Posterior cingulate gyrus (tissue), 11 donors: ENCODE measurements at regions not wholly inside any gene's neighbourhood (a gene's known extent, or its start where the extent isn't known, plus 50 kb on each side); places are given as distances from the start of the nearest gene placed in this dataset.
"Not testable (repeated sequence)": the region's sequence is repeated elsewhere in the genome, so short reads cannot be mapped to it uniquely, and the experiment has no call there.

Source experiments
- DNase-seq, 10 donors: peaks; one replicate each; pipeline versions ENCODE4 v3.0.0 to v3.0.0-alpha.2; 2020 to 2021; ENCODE audit warnings: mixed read lengths in 3 of 10
- intact Hi-C: fragments of 100-400 bp; cut with DNase I; formaldehyde crosslinking; loops from one replicate; pipeline ENCODE4 v1.15.1; 2023

DNA sequence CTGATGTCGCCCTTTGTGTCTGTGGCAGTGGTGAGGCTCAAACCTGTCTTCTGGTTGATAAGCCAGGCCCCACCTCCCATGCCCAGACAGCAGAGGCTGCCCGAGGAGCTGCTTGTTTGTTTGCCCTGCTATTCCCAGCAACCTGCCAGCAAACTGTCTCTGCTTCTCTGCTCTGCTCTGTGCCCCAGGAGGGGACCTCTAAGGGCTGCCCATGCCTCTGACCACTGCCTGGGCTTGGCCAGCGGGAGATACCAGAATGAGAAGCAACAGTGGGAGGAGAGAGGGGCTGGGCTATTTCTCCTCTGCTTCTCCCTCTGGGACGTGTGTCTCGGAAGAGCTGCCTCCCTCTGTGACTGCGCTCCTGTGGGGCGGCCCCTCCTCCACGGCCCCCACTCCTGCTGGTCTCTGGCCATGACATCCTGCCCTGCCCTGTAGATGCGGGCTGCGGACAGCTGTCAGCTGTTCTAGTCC, 213.1 kb downstream of the RPLP1 start:
- intact Hi-C loops = no loop called here
- no peak for DNase-seq

DNA sequence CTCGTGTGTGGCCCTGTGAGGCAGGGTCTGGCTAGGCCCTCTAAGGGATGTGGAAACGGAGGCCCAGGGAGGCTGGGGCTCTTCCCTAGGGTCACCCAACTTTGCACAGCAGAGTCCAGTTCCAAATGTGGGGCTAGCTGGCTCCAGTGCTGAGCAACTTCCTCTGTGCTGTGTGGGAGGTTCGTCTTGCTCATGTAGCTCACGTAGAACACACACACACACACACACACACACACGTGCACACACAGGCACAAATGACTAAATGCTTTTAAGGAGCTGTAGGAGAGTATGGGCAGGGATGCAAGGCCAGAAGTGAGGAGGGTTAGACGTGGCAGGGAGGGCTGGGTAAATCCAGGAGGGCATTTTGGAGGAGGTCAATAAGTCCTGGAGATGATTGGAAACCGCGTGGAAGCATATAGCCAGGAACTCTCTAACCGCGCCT, 213.8 kb downstream of the RPLP1 start:
- intact Hi-C loops = no loop called here
- peak in 1 of 10 donors; percentile 45 for DNase-seq

DNA sequence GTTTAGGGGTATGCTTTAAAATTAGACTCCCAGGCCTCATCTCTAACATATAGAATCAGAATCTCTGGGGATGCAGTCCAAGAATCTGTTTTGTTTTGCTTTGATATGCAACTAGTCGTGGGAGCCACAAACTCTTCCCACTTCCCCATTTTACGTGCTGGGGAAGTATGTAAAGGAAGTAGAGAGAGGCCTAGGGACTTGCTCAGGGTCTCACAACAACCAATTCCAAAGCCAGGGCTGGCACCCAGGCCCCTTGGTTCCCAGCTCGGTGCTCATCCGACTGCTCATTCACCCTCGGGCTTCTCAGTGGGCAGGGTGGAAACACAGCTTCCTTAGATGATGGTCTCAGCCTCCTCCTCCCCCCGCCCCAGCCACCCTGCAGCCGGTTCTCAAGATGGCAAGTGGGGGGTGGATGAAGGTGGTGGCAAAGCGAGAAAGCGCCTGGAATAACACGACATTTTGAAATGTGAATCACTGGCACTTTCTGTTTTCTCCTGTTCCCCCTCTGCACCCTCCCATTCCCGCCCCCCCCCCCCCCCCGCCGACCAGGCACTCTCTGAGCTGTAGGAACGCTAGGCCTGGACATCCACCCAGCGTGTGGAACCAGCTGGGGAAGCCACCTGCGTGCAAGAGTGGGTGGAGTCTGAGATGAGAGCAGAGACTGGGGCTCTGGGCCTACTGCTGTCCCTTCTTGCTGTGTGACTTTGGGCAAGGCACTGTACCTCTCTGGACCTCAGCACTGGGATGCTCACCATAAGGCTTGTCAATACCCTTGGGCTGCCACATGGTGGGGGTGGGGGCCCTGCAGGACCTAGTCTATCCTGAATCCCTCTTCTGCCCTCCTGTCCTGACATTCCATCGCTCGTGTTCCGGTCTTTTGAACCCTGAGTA, 214.5 kb downstream of the RPLP1 start:
- peak in 8 of 10 donors; percentile 27 to 94 (median 56) for DNase-seq

DNA sequence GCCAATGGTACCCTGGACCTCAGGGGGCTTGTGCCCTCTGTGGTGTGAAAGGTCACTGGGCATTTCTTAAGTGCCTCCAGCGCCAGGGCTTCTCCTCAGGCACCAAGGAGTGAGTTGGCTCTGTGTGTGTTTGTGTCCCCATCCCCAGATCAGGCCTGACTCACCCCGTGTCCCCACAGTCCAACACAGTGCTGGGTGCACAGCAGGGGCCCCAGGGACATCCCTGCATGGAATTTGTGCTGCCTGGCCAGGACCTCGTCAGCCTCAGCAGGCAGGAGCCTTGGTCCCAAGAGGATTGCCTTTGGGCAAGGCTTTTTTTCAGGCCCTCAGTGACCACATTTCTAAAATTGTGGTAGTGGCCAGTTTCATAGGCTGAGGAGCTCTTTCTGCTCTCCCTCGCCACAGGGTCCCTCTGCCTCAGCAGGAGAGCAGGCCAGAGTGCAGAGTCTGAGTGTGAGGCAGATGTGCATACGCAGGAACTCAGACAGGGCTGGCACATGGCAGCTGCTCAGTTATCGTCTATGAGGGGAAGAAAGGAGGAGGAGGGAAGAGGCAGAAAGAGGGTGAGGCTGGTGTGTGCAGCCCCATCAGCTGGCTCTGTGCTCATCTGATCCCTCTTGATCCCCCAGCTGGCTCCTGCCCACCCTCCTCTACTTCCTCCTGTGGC, 215.6 kb downstream of the RPLP1 start:
- DNase-seq = no peak
- intact Hi-C loops = no loop called here

More for the DNA sequence above, 214.5 kb downstream of the RPLP1 start:
- intact Hi-C loops = no loop called here

DNA sequence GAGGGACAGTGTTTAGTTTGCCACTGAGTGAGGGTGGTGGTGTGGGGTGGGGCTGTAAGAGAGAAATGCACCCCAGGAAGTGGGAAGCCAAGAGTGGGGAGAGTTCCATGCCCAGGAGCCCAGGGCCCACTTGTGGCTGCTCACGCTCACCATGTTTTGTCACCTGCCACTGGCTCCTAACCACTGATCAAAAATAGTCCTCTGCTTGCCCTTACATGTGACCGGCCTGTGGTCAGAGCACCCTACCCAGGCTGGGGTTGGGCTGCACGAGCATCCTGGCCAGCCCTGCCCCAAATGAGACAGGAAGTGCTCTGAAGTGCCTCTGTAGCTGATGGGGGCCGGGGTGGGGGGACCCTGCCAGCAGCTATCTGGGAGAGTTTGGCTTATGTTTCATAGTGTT, 216.3 kb downstream of the RPLP1 start:
- no peak for DNase-seq
- intact Hi-C loops = no loop called here

GRCh38 chr15:69669446-69669845, 216.8 kb downstream of the RPLP1 start:
- intact Hi-C loops = no loop called here
- no peak for DNase-seq

GRCh38 chr15:69673291-69673881, 220.8 kb downstream of the RPLP1 start:
- intact Hi-C loops = no loop called here
- DNase-seq = peak in 1 of 10 donors; percentile 57

- intact Hi-C loops = no loop called here
- DNase-seq = peak in 1 of 10 donors; percentile 9
Observed at GRCh38 chr15:69675731-69676130, 223.1 kb downstream of the RPLP1 start.

DNA sequence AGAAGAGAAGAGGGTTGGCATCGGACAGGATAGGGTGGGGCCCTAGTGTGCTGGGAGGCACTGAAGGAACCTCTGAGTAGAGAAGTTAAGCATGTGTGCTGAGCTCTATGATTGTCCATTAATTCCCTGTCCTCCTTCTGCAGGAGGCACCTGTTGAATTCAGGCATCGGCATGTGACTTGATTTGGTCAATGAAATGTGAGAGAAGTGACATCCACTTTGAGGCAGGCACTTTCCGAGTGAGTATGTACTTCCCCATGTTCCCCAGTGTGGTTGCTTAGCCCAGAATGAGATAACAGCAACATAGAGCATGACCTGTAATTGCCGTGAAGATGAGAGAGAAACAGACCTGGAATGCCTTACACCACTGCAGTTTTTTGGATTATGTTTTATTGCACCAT, 224.8 kb downstream of the RPLP1 start:
- intact Hi-C loops = no loop called here

GRCh38 chr15:69679623-69680228, 227.1 kb downstream of the RPLP1 start:
- intact Hi-C loops = no loop called here
- DNase-seq = peak in 1 of 10 donors; percentile 63

More for the DNA sequence above, 224.8 kb downstream of the RPLP1 start:
- peak in 1 of 10 donors; percentile 3 for DNase-seq

DNA sequence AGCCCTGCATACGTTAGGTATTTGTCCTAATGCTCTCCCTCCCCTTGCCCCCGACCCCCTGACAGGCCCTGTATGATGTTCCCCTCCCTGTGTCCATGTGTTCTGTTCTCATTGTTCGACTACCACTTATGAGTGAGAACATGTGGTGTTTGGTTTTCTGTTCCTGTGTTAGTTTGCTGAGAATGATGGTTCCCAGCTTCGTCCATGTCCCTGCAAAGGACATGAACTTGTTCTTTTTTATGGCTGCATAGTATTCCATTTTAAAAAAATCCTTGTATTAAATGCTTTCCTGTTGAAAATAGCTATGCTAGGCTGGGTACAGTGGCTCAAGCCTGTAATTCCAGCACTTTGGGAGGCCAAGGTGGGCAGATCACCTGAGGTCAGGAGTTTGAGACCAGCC, 232.2 kb downstream of the RPLP1 start:
- intact Hi-C loops, DNase-seq: not testable (repeated sequence)

- DNase-seq = no peak
- intact Hi-C loops = no loop called here
Observed at GRCh38 chr15:69685512-69686452, 233.2 kb downstream of the RPLP1 start.

GRCh38 chr15:69686626-69687025, 234.0 kb downstream of the RPLP1 start:
- intact Hi-C loops = no loop called here
- DNase-seq = no peak

DNA sequence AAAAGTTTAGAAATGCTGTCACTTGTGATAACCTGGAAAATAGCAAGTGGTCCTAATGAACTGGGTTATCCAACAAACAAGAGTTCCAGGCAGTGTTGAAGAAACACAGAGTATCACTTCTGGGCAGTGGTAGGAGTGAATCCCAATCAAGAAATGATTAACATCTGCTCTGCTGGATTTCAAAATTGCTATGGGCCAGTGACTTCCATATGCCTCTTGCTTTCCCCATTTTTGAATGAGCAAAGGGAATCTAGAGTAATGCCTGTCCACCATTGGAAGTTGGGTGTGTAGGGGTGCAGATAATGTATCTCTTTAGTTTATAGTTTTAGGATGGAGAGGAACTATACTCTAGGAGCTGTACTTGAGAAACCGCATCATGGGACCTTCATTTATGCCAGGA, 236.5 kb downstream of the RPLP1 start:
- no peak for DNase-seq
- intact Hi-C loops = no loop called here

GRCh38 chr15:69691307-69692015, 238.8 kb downstream of the RPLP1 start:
- intact Hi-C loops = no loop called here
- no peak for DNase-seq

GRCh38 chr15:69692342-69692741, 239.7 kb downstream of the RPLP1 start:
- intact Hi-C loops = no loop called here

GRCh38 chr15:69693059-69693458, 240.4 kb downstream of the RPLP1 start:
- DNase-seq = no peak
- intact Hi-C loops = no loop called here

More at GRCh38 chr15:69692342-69692741, 239.7 kb downstream of the RPLP1 start:
- no peak for DNase-seq

- intact Hi-C loops = no loop called here
- DNase-seq = no peak
Observed at GRCh38 chr15:69696946-69697345, 244.3 kb downstream of the RPLP1 start.

DNA sequence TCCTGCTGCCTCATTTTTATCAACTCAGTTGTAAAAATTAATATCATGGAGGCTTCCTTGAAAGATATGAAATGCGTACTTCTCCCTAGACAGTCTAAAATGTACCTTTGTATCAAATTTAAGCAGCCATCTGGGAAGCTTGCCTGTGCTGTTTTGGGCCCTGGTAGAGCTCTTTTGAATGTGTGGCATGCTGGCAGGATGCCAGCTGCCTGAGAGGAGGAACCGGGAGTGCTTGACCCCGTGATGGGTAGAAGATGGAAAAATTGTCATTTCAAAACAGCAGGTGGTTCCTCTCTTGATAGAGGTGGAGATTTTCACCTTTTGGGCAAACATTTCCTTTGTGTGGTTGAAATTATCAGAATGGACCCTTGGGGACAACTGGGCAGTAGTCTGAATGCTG, 245.3 kb downstream of the RPLP1 start:
- DNase-seq = no peak
- intact Hi-C loops = no loop called here
